GM19043 (cell line): ENCODE measurements at regions not wholly inside any gene's neighbourhood (a gene's known extent, or its start where the extent isn't known, plus 50 kb on each side); places are given as distances from the start of the nearest gene placed in this dataset.

Experiments used
- ATAC-seq: cut with Tn5 transposase; IDR thresholded peaks from one replicate; pipeline ENCODE4 v1.9.1; 2021; ENCODE audit warnings: low read depth; ENCODE audit not compliant: unreplicated experiment

DNA sequence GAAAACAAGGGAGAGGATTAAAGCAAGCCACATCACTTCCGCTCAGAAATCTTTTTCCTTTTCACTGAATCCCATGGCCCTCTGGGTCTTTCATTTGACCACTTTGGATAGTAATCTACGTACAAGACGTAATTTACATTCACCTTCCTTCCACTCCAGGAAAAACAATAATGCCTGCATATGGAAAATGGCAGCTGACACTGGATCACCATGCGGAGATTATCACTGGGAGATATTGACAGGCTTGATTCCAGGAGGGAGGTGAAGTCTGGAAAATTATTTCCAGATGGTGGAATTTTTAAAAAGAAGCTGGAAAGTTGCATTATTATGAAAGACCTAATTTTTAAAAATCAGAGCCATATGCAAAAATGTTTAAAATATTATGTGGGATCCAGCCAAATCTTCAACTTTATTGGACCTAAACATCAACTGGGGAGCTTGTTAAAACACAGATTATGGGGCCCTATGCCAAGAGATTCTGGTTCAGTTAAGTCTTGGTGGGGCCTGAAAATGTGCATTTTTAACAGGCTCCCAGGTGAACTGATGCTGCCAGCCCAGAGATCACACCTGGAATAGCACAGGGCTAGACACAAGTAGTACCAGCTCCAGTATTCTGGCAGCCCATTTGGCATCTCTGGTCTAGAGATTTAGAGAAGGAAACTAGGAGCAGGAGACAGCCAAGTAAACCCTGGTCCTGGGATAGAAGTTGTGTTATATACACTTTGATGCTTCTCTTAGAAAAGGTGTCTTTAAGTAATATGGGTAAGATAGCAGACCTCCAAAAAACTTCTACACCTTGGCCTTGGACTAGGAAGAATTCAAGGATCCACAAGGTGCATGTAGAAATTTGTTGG, 290.3 kb upstream of the LDB2 start:
- no peak for ATAC-seq

DNA sequence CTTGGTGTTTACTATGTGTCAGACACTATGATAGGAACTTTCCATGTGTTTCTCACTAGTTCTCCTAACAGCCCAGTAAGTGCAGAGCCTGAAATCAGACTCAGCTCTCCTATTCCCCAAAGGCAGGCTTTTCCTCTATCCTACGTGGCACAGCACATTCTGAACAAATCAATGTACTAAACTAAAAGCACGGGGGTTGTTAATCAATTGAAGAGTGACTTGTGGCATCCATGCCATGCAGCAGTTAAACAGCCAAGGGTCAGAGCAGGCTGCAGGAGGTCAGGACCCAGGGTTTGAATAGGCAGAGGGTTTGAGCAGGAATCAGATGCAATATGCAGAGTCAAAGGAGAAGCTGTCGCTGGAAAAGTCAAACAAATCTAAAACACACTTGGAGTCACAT, 289.7 kb upstream of the LDB2 start:
- ATAC-seq = no peak

DNA sequence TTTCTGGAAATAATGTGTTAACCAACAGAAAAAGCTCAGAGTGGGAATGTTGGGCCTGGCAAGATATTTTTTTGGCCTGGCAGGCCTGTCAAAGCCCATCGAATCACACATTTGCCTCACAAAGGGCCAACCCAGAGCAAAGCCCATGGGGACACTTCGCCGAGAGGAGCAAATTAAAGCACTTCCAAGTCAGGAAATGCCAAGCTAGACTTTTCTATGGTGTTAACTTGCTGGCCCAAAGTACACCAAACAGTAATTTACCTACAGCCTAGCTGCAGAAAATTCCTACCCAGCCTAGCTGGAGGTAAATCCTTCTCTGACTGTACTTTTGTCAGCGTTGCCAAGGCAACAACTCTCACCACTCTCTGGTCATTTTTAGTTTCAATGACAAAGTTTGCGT, 288.6 kb upstream of the LDB2 start:
- no peak for ATAC-seq

DNA sequence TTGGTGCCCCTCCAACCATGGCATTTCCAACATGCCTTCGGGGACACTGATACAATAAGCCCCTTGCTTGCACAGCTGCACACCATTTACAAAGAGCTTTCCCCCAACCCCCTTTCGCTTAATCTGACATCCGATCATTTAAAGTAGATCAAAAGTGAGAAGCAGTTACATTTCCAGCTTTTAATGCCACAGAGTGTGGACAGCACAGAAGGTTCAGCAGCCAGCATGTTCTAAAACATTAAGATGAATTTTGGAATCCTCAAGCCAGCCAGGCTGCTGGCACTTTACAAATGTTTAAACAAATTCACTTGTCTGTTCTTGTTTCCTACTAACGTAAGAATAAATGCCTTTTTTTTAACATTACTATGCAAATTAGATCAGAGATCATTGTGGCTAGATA, 284.4 kb upstream of the LDB2 start:
- ATAC-seq = no peak

DNA sequence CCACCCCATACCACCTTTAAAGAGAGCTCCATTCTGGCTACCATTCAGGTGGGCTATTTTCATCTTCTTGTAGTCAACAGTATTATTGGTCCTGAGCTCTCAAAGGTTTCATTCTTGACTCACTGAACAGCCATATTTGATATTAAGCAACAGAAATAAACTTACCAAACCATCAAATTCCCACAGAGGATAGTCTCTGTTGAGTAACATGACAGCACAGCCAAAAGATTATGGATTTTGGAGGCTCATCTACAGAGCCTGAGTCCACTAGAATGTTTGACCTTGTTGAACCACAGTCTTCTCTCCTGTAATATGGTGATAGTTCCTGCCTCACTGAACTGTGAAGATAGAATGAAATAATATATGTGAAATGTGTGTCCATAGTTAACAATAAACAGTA, 276.3 kb upstream of the LDB2 start:
- ATAC-seq = no peak

DNA sequence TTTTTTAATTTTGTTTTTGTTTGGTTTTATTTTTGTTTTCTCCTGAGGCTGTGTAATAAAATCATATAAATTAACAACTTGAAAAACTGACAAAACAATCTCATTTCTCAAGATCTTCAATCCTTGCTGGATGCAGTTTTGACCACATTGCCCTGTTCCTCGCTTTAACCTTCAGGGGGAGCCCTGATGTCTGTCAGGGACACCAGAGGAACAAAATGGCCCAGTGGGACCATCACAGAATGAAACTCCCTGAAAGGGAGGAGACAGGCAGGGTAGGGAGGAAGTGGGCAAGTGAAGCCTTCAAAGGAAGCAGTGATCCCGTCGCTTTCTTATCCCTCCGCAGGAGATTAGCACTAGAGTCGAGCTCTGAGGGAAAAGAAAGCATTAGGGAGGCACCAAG, 274.9 kb upstream of the LDB2 start:
- ATAC-seq = no peak

DNA sequence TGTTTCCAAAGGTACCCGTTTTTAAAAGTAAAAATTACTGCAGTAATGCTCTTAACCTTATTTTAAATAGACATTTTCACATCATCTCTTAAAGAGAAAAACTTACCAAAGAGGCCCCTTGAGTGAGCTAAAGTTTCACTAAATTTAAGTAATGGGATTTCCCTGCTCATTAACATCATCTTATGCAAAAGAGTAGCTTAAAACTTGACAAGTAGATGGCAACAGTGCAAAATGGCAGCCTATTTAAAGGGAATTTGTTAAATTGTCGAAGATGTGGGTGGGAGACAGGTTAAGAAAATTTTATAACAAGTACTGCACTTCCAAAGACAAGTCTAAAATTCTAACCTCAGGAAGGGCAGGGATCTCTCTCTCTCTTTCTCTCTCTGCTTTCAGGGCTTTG, 271.7 kb upstream of the LDB2 start:
- no peak for ATAC-seq

DNA sequence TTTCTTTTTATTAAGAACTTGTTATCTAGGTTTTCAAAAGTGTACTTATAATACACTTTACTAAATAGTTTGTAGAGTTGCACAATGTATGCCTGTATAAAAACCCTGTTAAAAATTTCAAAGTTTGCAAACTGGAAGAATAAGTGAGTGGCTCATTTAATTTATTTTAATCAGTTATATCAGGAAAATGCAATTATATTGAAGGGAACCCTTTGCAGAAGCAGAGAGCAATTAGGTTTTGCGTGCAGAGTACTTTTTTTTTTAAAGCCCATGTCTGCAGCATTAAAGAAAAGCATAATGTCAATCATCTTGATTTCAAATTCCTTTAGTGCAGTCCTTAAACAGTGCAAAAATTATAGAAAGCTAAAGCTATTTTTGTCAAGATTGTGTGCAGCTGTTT, 271.3 kb upstream of the LDB2 start:
- ATAC-seq = no peak

DNA sequence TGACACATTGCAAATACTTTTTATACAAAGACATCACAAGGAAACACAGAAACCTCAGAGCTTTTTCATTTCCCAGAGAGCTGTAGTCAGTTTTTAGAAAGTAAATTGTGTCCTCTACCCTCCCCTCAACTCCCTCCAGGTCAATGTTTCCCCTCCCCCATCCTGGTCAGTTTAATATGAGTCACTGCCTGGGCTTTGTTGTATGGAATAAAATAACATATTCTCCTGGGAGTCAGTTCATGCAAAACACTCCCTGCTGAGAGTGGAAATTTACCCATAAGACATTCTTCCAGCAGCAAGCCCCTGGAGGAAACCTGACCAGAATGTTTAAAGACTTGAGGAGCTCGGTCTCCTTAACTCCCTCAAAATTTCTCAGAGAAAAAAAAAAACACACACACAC, 270.1 kb upstream of the LDB2 start:
- ATAC-seq = no peak

DNA sequence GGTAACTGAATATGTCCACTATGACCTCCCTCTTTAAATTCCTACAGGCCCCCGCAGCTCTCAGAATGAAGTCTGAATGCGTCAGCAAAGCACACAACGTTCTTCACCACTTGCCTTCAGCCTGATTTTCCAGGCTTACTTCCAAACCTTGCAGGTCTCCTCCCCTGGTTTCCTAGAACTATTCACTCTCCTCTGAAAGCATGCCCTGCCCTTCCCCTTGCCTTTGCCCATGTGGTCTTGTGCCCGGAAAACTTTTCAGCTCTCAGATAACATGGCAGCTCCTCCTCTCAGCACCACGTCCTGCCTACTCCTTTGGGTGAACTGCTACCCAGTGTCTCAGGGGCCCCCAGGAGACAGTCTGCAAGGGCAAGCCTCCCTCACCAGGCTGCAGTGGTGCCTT, 268.5 kb upstream of the LDB2 start:
- no peak for ATAC-seq

DNA sequence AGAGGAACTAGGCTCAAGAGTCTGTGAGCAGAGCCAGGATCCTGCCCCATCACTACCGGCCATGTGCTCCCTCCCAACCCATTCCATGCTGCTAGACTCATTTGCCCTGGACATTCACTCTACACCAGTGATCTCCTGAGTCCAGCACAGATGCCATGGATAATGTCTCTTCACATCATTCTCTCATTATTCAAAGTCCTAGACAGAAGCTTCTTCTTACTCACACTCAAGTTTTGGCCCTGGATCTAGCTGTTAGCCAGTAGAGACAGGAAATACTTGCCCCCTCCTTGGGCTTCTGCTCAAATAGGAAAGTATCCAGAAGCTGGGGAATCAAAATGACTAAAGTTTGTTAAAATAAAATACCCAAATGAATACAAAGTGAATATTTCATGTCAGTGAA, 266.8 kb upstream of the LDB2 start:
- ATAC-seq = no peak

DNA sequence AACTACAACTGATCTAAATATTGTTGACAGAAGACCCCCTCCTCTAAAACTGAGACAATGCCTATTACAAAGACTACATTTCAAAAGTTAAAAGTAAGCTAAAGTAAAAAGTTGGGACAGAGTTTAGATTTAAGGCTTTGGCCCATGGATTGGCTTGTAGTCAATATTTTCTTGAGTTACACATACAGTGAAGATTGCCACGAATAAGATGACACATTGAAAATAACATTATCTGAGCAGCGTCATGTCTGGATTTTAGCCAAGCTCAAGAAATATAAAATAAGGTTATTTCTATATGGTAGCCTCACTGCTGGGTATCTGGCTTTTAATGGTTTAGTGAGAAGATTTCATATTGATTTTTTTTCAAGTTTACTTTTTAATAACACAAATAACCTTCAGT, 266.2 kb upstream of the LDB2 start:
- ATAC-seq = no peak

DNA sequence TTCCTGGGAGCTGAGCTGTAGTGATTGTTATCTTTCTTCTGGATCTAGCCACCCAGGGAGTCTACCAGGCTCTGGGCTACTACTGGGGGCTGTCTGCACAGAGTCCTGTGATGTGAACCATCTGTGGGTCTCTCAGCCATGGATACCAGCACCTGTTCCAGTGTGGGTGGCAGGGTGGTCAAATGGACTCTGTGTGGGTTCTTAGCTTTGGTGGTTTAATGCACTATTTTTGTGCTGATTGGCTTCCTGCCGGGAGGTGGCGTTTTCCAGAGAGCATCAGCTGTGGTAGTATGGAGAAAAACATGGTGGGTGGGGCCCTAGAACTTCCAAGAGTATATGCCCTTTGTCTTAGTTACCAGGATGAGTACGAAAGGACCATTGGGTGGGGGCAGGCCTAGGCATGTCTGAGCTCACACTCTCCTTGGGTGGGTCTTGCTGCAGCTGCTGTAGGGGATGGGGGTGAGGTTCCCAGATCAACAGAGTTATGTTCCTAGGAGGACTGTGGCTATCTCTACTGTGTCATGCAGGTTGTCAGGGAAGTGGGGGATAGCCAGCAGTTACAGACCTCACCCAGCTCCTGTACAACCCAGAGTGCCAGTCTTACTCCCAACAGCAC, 264.8 kb upstream of the LDB2 start:
- ATAC-seq = no peak

DNA sequence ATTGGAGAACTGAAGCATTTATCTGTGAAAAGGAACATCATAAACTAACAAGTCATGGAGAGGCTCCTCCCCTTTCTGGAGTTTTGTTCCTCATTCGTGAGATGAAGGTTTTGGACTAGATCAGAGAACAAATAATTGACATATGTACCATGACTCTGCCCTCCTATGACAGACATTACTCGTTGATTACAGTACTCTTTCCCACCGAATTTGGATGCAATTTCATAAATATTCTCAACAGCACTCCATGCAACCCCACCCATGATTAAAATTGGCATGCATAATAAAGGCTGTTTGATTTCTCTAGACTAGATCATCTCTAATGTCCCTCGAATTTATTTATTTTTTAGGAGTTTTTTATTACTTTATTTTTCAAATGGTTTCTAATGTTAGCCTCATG, 258.9 kb upstream of the LDB2 start:
- no peak for ATAC-seq

DNA sequence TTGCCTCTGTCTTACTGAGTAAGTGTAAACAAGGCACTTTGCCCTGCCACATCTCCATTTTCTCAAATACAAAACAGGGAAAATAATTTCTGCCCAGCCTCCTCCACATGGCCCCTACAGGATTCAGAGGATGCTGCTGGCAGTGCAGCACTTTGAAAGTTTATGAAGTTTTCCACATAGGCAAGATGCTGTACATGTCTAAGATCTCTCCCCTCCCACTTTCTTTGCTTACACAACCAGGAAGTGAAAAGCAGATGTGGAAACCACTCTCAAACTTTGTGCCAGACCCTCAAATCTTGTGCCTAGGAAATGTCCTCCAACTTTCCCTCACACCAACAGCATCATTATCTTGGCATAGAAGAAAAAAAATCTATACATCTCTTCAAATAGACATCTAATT, 257.0 kb upstream of the LDB2 start:
- ATAC-seq = no peak

DNA sequence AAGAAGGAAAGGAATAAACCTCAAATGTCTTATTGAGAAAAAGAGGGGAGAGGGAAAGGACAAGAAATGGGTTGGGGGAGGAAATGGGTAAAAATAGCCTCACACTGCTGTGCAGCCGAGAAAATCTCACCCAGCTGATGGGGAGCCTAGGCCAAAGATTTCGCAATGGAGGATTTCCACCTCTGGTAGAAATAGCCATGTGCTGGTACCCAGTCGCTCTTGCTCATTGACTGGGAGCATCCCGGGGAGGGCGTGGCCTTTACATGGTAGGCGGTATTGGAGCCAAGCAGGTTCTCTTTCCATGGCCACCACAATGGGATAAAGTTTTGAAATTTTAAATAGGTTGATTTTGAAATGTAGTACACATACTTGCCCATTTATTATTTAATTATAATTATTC, 255.1 kb upstream of the LDB2 start:
- ATAC-seq = no peak

DNA sequence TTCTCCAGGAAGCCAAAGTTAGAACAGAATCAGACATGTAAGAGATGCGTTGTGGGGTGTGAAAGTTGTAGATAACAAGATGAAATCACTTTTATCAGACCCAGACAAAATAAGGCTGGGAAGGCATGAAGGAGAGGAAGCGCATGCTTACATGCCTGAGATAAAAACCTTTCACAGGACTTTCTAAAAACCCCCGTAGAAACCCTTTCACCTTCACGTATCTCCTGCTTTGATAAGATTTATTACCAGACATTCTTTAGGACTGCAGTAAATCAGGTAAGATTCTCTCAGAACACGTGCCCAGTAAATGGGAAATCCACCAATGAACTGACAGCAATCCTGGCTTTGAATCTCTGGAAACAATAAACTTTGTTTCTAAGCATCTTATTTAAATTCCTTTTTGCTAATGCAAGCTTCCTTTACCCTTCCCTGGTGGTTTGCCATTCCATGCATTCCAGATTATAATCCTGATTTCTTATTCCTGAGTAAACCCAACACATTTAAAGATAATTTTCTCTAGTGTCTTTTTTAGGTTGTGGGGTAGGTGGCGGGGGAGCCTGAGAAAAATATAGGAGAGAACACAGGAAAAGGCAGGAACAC, 254.6 kb upstream of the LDB2 start:
- ATAC-seq = no peak

DNA sequence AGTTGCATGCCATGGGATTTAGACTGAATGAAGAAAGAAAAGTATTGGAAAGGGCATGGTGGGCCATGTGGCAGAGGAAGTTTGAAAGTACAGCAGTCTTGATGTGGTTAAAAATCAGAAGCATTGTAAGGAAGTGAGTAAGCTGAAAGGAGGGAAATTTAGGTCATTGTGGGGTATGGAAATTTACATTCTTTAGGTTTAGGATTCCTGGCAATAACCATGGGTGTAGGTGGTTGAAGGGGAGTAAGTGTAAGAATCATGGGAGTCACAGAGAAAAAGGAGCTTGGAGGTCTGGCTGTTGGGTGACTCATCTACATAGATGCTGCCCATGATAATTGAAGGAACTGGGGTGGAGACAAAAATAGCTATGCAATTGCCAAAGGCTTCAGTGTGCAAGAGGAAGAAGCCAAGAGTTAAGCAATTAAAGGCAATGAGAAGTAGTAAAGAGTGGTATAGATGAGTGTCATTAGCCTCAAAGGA, 243.8 kb upstream of the LDB2 start:
- no peak for ATAC-seq

DNA sequence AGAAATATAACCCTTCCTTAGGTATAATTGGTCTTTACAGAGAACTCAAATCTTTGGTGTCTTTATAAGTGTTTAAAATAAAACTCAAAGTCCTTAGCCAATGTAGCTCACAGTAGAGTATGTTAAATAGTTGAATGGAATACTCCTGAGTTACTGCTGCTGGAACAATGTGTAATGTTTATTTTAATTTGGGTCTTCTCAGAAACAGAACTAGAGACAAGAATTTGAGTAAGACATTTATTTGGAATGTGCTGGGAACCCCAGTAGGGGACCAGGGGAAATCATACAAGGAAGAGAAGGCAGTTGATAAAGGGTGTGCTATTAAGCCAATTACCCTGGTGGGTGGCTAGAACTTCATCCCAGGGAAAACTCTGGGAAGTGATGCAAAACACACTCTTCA, 240.4 kb upstream of the LDB2 start:
- no peak for ATAC-seq

DNA sequence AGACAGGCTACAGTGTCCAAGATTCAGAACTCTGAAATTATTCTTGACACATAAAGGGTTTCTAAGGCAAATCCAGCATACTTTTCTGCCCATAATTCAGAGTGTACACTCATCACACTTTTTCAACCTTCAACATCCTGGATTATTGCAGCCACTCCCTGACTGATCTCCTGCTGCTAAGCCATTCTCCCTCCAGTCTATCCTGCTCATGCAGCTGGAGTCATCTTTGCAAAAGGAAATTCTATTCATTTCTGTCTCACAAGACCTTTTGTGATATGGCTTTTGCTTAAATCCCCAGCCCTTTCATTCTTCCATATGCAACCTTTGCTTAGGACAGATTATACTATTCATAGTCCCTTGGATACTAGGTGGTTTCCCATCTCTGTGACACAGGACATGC, 236.1 kb upstream of the LDB2 start:
- no peak for ATAC-seq

DNA sequence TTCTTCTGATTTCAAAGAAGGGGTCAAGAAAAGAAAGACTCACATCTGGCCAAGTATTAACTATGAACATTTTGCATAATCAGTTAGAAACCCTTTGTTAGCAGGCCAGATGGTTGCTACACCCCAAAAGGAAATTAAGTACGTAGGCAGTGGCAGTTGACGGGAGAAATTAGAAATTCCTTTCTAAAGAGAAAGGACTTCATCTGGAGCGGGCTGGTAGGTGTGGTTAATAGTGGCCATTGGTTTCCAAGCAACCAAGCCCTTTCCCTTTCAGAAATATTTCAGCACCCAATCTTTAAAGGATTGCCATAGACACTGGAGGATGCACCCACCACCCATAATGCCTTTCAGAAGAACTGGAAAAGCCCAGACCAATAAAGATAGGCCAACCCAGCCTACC, 235.7 kb upstream of the LDB2 start:
- ATAC-seq = no peak

DNA sequence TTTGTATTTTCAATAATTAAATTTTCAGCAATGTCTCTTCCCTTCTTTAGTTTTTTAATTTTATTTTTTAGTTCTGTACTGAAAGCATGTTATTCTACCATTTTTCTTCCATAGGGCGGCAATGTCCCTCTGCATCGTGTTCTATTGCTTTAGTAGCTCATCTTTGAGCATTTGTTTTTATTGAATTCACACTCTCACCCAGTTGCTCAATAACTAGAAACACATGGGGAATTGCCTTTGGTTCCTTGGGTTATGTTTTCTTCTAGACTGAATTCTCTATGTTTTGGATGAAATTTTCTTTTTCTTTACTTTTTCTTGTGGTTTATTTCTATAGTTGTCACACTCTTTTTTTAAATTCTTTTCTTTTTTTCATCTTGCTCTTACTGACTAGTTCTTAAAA, 233.8 kb upstream of the LDB2 start:
- ATAC-seq = no peak
